NCI-H524 treated with DMSO at 0.1 percent for 48 hours (cell line): ENCODE measurements at regions not wholly inside any gene's neighbourhood (a gene's known extent, or its start where the extent isn't known, plus 50 kb on each side); places are given as distances from the start of the nearest gene placed in this dataset.

Experiments used
- DNase-seq: peaks from one replicate; lab custom pipeline; 2025; lab: John Stamatoyannopoulos, UW

GRCh38 chr9:6703898-6704639 is 53.7 kb upstream of the KDM4C start:
- peak; percentile 34 for DNase-seq

DNA sequence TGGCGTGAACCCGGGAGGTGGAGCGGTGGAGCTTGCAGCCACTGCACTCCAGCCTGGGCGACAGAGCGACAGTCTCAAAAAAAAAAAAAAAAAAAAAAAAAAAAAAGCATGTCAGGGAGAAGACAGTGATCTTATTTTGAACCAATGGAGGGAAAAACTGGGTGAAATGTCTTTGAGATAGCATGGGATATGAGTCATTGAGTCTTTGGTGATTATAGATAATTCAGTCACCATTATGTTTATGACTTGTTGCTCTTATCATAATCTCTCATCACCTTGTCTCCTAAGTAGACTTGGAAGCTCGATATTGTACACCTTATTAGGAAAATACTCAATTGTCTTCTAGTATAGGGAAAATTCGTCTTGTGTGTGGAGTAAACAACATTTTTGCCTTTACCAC is 55.1 kb upstream of the KDM4C start:
- DNase-seq, result no peak

DNA sequence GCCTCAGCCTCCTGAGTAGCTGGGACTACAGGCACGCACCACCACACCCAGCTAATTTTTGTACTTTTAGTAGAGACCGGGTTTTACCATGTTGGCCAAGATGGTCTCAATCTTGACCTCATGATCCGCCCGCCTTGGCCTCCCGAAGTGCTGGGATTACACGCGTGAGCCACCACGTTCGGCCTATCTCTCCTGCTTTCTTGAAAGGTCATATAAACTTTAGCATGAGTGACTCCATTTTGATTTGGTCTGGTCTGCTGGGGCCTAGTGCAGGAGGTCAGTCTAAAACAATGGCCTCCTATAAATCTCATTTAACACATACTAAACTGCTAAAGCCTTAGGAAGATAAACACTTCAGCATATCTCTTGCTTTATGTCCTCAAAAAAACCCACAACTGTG is 50.6 kb upstream of the GLDC start:
- no peak for DNase-seq

DNA sequence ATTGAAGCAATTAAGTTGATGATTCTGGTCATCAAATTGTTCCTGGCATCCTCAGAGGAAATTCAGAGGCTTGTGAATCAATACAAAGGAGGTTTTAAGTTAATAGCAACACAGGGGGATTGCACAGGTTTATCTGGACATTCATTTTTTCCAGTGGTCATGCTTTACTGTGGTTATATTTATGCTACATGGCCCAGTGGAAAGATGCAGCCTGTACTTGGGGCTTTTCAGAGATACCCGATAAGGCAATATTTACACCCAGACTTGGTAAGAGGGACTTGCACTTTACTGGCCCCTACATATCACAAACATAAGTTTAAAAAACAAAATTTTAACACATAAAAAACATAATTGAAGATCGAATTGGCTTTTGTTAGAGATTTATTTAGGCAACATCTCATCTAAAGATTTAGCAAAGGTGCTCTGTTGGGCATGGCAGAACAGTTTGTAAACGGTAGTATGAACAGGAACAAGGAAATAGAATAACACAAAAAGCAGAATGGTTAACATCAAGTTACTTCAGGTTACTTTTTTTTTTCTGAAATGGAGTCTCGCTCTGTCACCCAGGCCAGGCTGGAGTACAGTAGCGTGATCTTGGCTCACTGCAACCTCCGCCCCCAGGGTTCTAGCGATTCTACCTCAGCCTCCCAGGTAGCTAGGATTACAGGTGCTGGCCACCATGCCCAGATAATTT is 49.7 kb upstream of the GLDC start:
- no peak for DNase-seq
